K562 (cell line): ENCODE measurements at regions not wholly inside any gene's neighbourhood (a gene's known extent, or its start where the extent isn't known, plus 50 kb on each side); places are given as distances from the start of the nearest gene placed in this dataset.

Experiments used
- CXXC5 ChIP-seq: fragments of 250-450 bp; sonication (Bioruptor Pico); IDR thresholded peaks from 2 replicates; pipeline ENCODE4 v1.8.0; 2022; ENCODE audit warnings: inconsistent platforms, mild to moderate bottlenecking, moderate library complexity
- HMG20B ChIP-seq: fragments of 250-450 bp; sonication (Bioruptor Pico); IDR thresholded peaks from 2 replicates; pipeline ENCODE4 v1.5.0; 2021; ENCODE audit warnings: mild to moderate bottlenecking
- KDM1A ChIP-seq, 2 experiments: fragments of 450-650 bp; IDR thresholded peaks; 2 replicates each; pipeline ENCODE4 v1.6.1; 2016; ENCODE audit warnings: mild to moderate bottlenecking in 2 of 2
- MTA3 ChIP-seq: fragments of 450-650 bp; formaldehyde crosslinking; IDR thresholded peaks from 2 replicates; pipeline ENCODE4 v1.6.1; 2017; ENCODE audit warnings: mild to moderate bottlenecking, borderline replicate concordance
- NR2F6 ChIP-seq: fragments of 450-650 bp; formaldehyde crosslinking; IDR thresholded peaks from 2 replicates; pipeline ENCODE4 v1.4.0; 2020; ENCODE audit warnings: mild to moderate bottlenecking
- SIX5 ChIP-seq, 2 experiments: IDR thresholded peaks; 2 replicates each; pipeline ENCODE4 v1.6.1; 2011; ENCODE audit warnings: low read length in 2 of 2, borderline replicate concordance in 1 of 2, low read depth in 1 of 2, mild to moderate bottlenecking in 1 of 2, moderate library complexity in 1 of 2; ENCODE audit not compliant: insufficient read depth in 1 of 2
- TF ChIP-seq, protein P1 (sequence below), 3 experiments: IDR thresholded peaks in 2 of 3; conservative IDR thresholded peaks in 1 of 3; 2 replicates each; pipeline ENCODE4 v1.5.1; 2011 to 2012; ENCODE audit warnings: low read length in 3 of 3, mild to moderate bottlenecking in 3 of 3, control low read depth in 2 of 3, improper control_type of control experiment in 1 of 3, inconsistent platforms in 1 of 3, low read depth in 1 of 3, mixed read lengths in 1 of 3, moderate library complexity in 1 of 3; ENCODE audit not compliant: insufficient read depth in 2 of 3
- TF ChIP-seq, protein P2 (sequence below): sonication (generic); formaldehyde crosslinking; IDR thresholded peaks from 2 replicates; pipeline ENCODE4 v1.8.1; 2023; ENCODE audit warnings: missing genetic modification reagents, mild to moderate bottlenecking, borderline replicate concordance
- TF ChIP-seq, protein P3 (sequence below): IDR thresholded peaks from 2 replicates; pipeline ENCODE4 v1.6.1; 2011; ENCODE audit not compliant: insufficient read length; ENCODE audit errors: extremely low read depth
- TF ChIP-seq, protein P4 (sequence below), 2 experiments: fragments of 450-650 bp; formaldehyde crosslinking in 1 of 2; IDR thresholded peaks; 2 replicates each; pipeline versions ENCODE4 v1.4.0 to v1.6.1; 2014 to 2020; ENCODE audit warnings: mild to moderate bottlenecking in 2 of 2, borderline replicate concordance in 1 of 2, low read depth in 1 of 2

DNA sequence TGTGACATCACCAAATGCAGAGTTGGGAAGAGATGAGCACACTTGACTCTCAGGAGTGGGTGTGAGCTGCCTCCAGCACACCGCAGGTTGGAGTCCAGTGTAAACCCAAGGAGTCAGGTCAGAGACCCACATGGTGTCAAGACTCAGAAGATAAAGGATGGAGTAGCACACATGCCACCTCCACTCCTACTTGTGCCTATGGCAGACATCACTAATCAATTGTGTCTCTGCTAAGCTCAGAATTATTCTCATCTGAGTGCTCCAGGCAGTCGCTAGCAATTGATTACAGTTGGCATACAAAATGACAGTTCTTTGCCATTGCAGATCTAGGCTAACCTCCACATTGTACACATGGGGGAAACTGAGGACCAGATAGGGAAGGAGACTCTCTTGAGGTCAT, 187.1 kb downstream of the RPS24 start:
- TF ChIP-seq, protein P1, sequence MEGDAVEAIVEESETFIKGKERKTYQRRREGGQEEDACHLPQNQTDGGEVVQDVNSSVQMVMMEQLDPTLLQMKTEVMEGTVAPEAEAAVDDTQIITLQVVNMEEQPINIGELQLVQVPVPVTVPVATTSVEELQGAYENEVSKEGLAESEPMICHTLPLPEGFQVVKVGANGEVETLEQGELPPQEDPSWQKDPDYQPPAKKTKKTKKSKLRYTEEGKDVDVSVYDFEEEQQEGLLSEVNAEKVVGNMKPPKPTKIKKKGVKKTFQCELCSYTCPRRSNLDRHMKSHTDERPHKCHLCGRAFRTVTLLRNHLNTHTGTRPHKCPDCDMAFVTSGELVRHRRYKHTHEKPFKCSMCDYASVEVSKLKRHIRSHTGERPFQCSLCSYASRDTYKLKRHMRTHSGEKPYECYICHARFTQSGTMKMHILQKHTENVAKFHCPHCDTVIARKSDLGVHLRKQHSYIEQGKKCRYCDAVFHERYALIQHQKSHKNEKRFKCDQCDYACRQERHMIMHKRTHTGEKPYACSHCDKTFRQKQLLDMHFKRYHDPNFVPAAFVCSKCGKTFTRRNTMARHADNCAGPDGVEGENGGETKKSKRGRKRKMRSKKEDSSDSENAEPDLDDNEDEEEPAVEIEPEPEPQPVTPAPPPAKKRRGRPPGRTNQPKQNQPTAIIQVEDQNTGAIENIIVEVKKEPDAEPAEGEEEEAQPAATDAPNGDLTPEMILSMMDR (IDR thresholded peaks at IDR 0.05 in 2 of 3, conservative IDR thresholded peaks at IDR 0.05 in 1 of 3; ENCODE audit: insufficient read depth in 2 of 3, low read depth in 1 of 3, low read length in 3 of 3) = no peak
- no peak for TF ChIP-seq SIX5 (IDR thresholded peaks at IDR 0.05; ENCODE audit: borderline replicate concordance in 1 of 2, insufficient read depth in 1 of 2, low read depth in 1 of 2, low read length in 2 of 2)
- TF ChIP-seq, protein P2, sequence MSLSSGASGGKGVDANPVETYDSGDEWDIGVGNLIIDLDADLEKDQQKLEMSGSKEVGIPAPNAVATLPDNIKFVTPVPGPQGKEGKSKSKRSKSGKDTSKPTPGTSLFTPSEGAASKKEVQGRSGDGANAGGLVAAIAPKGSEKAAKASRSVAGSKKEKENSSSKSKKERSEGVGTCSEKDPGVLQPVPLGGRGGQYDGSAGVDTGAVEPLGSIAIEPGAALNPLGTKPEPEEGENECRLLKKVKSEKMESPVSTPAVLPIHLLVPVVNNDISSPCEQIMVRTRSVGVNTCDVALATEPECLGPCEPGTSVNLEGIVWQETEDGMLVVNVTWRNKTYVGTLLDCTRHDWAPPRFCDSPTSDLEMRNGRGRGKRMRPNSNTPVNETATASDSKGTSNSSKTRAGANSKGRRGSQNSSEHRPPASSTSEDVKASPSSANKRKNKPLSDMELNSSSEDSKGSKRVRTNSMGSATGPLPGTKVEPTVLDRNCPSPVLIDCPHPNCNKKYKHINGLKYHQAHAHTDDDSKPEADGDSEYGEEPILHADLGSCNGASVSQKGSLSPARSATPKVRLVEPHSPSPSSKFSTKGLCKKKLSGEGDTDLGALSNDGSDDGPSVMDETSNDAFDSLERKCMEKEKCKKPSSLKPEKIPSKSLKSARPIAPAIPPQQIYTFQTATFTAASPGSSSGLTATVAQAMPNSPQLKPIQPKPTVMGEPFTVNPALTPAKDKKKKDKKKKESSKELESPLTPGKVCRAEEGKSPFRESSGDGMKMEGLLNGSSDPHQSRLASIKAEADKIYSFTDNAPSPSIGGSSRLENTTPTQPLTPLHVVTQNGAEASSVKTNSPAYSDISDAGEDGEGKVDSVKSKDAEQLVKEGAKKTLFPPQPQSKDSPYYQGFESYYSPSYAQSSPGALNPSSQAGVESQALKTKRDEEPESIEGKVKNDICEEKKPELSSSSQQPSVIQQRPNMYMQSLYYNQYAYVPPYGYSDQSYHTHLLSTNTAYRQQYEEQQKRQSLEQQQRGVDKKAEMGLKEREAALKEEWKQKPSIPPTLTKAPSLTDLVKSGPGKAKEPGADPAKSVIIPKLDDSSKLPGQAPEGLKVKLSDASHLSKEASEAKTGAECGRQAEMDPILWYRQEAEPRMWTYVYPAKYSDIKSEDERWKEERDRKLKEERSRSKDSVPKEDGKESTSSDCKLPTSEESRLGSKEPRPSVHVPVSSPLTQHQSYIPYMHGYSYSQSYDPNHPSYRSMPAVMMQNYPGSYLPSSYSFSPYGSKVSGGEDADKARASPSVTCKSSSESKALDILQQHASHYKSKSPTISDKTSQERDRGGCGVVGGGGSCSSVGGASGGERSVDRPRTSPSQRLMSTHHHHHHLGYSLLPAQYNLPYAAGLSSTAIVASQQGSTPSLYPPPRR (CRISPR knock-in tag) = no peak
- TF ChIP-seq, protein P3, sequence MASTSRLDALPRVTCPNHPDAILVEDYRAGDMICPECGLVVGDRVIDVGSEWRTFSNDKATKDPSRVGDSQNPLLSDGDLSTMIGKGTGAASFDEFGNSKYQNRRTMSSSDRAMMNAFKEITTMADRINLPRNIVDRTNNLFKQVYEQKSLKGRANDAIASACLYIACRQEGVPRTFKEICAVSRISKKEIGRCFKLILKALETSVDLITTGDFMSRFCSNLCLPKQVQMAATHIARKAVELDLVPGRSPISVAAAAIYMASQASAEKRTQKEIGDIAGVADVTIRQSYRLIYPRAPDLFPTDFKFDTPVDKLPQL = no peak
- TF ChIP-seq HMG20B = no peak
- no peak for TF ChIP-seq MTA3
- TF ChIP-seq CXXC5 = no peak
- TF ChIP-seq, protein P4, sequence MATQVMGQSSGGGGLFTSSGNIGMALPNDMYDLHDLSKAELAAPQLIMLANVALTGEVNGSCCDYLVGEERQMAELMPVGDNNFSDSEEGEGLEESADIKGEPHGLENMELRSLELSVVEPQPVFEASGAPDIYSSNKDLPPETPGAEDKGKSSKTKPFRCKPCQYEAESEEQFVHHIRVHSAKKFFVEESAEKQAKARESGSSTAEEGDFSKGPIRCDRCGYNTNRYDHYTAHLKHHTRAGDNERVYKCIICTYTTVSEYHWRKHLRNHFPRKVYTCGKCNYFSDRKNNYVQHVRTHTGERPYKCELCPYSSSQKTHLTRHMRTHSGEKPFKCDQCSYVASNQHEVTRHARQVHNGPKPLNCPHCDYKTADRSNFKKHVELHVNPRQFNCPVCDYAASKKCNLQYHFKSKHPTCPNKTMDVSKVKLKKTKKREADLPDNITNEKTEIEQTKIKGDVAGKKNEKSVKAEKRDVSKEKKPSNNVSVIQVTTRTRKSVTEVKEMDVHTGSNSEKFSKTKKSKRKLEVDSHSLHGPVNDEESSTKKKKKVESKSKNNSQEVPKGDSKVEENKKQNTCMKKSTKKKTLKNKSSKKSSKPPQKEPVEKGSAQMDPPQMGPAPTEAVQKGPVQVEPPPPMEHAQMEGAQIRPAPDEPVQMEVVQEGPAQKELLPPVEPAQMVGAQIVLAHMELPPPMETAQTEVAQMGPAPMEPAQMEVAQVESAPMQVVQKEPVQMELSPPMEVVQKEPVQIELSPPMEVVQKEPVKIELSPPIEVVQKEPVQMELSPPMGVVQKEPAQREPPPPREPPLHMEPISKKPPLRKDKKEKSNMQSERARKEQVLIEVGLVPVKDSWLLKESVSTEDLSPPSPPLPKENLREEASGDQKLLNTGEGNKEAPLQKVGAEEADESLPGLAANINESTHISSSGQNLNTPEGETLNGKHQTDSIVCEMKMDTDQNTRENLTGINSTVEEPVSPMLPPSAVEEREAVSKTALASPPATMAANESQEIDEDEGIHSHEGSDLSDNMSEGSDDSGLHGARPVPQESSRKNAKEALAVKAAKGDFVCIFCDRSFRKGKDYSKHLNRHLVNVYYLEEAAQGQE (IDR thresholded peaks at IDR 0.05; ENCODE audit: borderline replicate concordance) = no peak
- TF ChIP-seq, protein P4 (CRISPR knock-in tag; IDR thresholded peaks at IDR 0.05; ENCODE audit: low read depth) = no peak
- no peak for TF ChIP-seq NR2F6 (CRISPR knock-in tag)
- no peak for TF ChIP-seq KDM1A (IDR thresholded peaks at IDR 0.05)
